ENCODE measurements at regions not wholly inside any gene's neighbourhood (a gene's known extent, or its start where the extent isn't known, plus 50 kb on each side); places are given as distances from the start of the nearest gene placed in this dataset.

- TF ChIP-seq CTCF (IDR thresholded peaks at IDR 0.05; ENCODE audit: insufficient read depth, low read depth, low read length) (no peak), EZH2 (IDR thresholded peaks at IDR 0.05; ENCODE audit: insufficient read depth, low read length) (no peak)
These were observed 198.0 kb upstream of the RPS23 start for GRCh38 chr5:82476155-82476554.
